Adipocyte (in vitro differentiated cells): ENCODE measurements at regions not wholly inside any gene's neighbourhood (a gene's known extent, or its start where the extent isn't known, plus 50 kb on each side); places are given as distances from the start of the nearest gene placed in this dataset.
"Not testable (repeated sequence)": the region's sequence is repeated elsewhere in the genome, so short reads cannot be mapped to it uniquely, and the experiment has no call there.

Experiments used
- DNase-seq: peaks from one replicate; pipeline ENCODE4 v3.0.0-alpha.2; 2015; ENCODE audit warnings: low read depth
- H3K27me3 ChIP-seq: replicated peaks from 2 replicates; pipeline ENCODE4 v1.7.0; 2013; ENCODE audit warnings: mild to moderate bottlenecking, low read length, moderate library complexity; ENCODE audit not compliant: control insufficient read depth, insufficient read depth
- H3K36me3 ChIP-seq: 2 replicates; pipeline ENCODE4 v1.7.0; 2013; ENCODE audit warnings: low read length, mild to moderate bottlenecking, moderate library complexity; ENCODE audit not compliant: control insufficient read depth, insufficient read depth, severe bottlenecking
- H3K4me1 ChIP-seq: 2 replicates; pipeline ENCODE4 v1.7.0; 2013; ENCODE audit warnings: mild to moderate bottlenecking, low read length, moderate library complexity; ENCODE audit not compliant: control insufficient read depth, insufficient read depth
- H3K4me3 ChIP-seq: 2 replicates; pipeline ENCODE4 v1.7.0; 2013; ENCODE audit warnings: mild to moderate bottlenecking, low read length, moderate library complexity
- H3K9ac ChIP-seq: 2 replicates; pipeline ENCODE4 v1.7.0; 2013; ENCODE audit warnings: mild to moderate bottlenecking, low read length, moderate library complexity
- H3K9me3 ChIP-seq: 2 replicates; pipeline ENCODE4 v1.7.0; 2013; ENCODE audit warnings: mild to moderate bottlenecking, low read length, moderate library complexity; ENCODE audit not compliant: control insufficient read depth

DNA sequence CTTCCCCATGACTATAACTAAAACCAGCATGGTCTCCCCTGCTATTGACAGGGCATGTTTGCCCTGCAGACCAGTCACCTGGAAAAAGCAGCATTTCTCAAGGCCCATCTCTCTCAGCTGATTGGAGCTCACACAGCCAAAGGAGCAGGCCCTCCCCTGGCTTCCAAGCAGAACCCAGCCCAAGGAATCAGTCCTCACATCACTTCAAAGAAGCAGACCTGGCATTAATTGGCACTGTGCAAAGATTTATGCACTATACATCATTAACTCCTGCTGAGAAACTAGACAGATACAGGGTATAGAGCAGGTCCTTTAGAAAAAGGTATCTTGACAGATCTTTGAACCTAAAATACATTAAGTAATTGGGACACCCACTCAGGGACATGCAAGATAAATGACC, 323.8 kb upstream of the PPP2R3A start:
- no peak for DNase-seq
- no peak overlapping the region for H3K4me3 ChIP-seq
- H3K9me3 ChIP-seq = no peaks in the 10 kb centered on the region
- H3K36me3 ChIP-seq = no peaks in the 10 kb centered on the region
- H3K9ac ChIP-seq = no peak overlapping the region
- no peaks in the 10 kb centered on the region for H3K27me3 ChIP-seq
- no peaks in the 10 kb centered on the region for H3K4me1 ChIP-seq

DNA sequence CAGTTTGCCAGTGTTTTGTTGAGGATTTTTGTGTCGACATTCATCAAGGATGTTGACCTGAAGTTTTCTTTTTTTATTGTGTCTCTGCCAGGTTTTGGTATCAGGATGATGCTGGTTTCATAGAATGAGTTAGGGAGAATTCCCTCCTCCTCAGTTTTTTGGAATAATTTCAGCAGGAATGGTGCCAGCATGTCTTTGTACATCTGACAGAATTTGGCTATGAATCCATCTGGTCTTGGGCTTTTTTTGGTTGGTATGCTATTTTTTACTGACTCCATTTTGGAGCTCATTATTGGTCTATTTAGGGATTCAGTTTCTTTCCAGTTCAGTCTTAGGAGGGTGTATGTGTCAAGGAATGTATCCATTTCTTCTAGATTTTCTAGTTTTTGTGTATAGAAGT, 320.0 kb upstream of the PPP2R3A start:
- DNase-seq = no peak
- H3K36me3 ChIP-seq = no peaks in the 10 kb centered on the region
- H3K4me1 ChIP-seq = no peaks in the 10 kb centered on the region
- no peak overlapping the region for H3K4me3 ChIP-seq
- no peaks in the 10 kb centered on the region for H3K9me3 ChIP-seq
- H3K27me3 ChIP-seq = no peaks in the 10 kb centered on the region
- no peak overlapping the region for H3K9ac ChIP-seq

GRCh38 chr3:135646873-135647272, 318.7 kb upstream of the PPP2R3A start:
- Histone ChIP-seq H3K4me1 (no peaks in the 10 kb centered on the region), H3K4me3 (no peak overlapping the region), H3K9me3 (no peaks in the 10 kb centered on the region), H3K9ac (no peak overlapping the region), H3K27me3 (no peaks in the 10 kb centered on the region), H3K36me3 (no peaks in the 10 kb centered on the region)
- DNase-seq = no peak

GRCh38 chr3:135649361-135649760, 316.2 kb upstream of the PPP2R3A start:
- Histone ChIP-seq H3K4me3 (no peak overlapping the region), H3K9me3 (no peaks in the 10 kb centered on the region), H3K9ac (no peak overlapping the region), H3K36me3 (no peaks in the 10 kb centered on the region), H3K27me3 (no peaks in the 10 kb centered on the region), H3K4me1 (no peaks in the 10 kb centered on the region)
- no peak for DNase-seq

GRCh38 chr3:135650309-135650708, 315.2 kb upstream of the PPP2R3A start:
- no peak for DNase-seq
- H3K9ac ChIP-seq = no peak overlapping the region
- H3K36me3 ChIP-seq = no peaks in the 10 kb centered on the region
- no peak overlapping the region for H3K4me3 ChIP-seq
- no peaks in the 10 kb centered on the region for H3K9me3 ChIP-seq
- H3K27me3 ChIP-seq = no peaks in the 10 kb centered on the region
- no peaks in the 10 kb centered on the region for H3K4me1 ChIP-seq

DNA sequence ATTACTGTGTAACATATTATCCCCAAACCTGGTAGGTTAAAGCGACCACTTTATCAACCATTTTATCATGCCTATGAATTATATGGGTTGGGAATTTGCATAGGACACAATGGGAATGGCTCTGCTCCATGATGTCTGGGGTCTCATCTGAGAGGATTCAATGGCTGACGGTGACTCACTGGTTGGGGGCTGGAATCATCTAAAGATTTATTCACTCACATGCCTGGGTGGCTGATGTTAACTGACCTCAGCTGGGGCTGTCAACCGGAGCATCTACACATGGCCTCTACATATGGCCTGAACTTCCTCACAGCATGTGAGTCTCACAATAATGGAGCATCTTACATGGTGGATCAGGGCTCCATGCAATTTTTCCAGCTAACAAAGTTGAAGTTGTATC, 313.1 kb upstream of the PPP2R3A start:
- no peak overlapping the region for H3K4me3 ChIP-seq
- no peaks in the 10 kb centered on the region for H3K36me3 ChIP-seq
- H3K9ac ChIP-seq = no peak overlapping the region
- H3K9me3 ChIP-seq = no peaks in the 10 kb centered on the region
- DNase-seq = no peak
- H3K4me1 ChIP-seq = no peaks in the 10 kb centered on the region
- no peaks in the 10 kb centered on the region for H3K27me3 ChIP-seq

- H3K4me3 ChIP-seq = no peak overlapping the region
- no peaks in the 10 kb centered on the region for H3K36me3 ChIP-seq
- no peaks in the 10 kb centered on the region for H3K27me3 ChIP-seq
- no peaks in the 10 kb centered on the region for H3K4me1 ChIP-seq
- no peaks in the 10 kb centered on the region for H3K9me3 ChIP-seq
- no peak overlapping the region for H3K9ac ChIP-seq
- DNase-seq = no peak
Measured at GRCh38 chr3:135655328-135655727, 310.2 kb upstream of the PPP2R3A start.

GRCh38 chr3:135658451-135658850, 307.1 kb upstream of the PPP2R3A start:
- not testable (repeated sequence) for DNase-seq, H3K9me3 ChIP-seq, H3K4me3 ChIP-seq

DNA sequence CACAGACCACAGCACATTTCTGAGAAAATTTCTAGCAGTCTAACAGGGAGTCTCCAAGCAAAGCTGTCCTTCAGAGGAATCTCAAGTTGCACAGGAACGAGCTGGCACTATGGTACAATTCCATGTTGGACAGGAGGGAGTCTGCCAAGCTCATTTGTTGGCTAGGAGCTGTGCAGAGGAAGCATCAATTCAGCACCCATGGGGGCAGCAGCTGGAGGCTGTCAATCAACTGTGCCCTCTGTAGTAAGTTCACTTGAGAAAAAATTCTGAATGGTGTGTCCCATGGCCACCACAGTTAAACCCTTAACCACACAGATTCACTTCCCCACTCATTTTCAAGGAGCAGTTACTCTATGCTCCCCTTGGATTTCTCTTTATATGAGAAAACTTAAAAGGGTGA, 298.5 kb upstream of the PPP2R3A start:
- Histone ChIP-seq H3K36me3 (no peaks in the 10 kb centered on the region), H3K27me3 (no peaks in the 10 kb centered on the region), H3K9me3 (peaks cover 7% of the 10 kb centered on the region), H3K4me1 (no peaks in the 10 kb centered on the region), H3K4me3 (no peak overlapping the region), H3K9ac (no peak overlapping the region)
- no peak for DNase-seq

More at GRCh38 chr3:135658451-135658850, 307.1 kb upstream of the PPP2R3A start:
- not testable (repeated sequence) for H3K36me3 ChIP-seq, H3K9ac ChIP-seq, H3K4me1 ChIP-seq, H3K27me3 ChIP-seq

DNA sequence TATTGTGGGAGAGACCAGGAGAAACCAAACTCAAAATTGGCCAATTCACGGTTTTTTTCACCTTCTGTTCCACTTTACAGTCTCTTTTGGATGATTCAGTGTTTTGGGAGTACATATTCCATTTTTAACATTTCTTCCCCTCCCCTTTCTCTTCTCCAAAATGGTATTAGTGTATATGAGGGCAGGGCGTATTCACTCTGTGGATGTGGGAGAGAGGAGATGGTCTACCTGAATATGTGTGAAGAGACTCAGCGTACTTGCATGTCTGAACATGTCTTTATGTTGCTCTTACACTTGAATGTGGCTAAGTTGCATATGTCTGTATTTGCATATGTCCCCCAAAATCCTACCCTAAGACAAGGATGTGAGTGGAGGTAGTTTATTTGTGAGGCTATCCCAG, 291.0 kb upstream of the PPP2R3A start:
- no peaks in the 10 kb centered on the region for H3K9me3 ChIP-seq
- H3K9ac ChIP-seq = no peak overlapping the region
- H3K4me3 ChIP-seq = no peak overlapping the region
- no peaks in the 10 kb centered on the region for H3K36me3 ChIP-seq
- H3K27me3 ChIP-seq = no peaks in the 10 kb centered on the region
- no peak for DNase-seq
- no peaks in the 10 kb centered on the region for H3K4me1 ChIP-seq

DNA sequence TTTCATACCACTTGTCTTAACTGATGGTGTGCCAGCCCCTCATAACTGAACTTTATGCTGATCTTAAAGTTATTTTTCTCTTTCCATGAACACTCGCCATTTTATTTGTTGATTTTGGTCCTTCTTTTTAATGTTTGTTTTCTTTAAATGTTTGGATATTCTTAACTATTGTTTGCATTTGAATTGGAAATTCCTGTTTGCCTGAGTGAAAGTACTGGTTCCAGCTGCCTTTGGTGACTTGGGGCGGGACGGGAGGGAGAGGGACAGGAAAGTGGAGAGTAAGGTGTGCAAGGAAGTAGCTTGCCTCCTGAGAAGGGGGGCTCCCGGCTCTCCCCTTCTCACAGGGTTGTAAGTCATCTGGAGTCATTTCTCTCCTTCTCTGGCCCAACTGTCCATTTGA, 287.1 kb upstream of the PPP2R3A start:
- no peaks in the 10 kb centered on the region for H3K4me1 ChIP-seq
- peaks cover 13% of the 10 kb centered on the region for H3K9me3 ChIP-seq
- DNase-seq = no peak
- H3K9ac ChIP-seq = no peak overlapping the region
- no peak overlapping the region for H3K4me3 ChIP-seq
- no peaks in the 10 kb centered on the region for H3K27me3 ChIP-seq
- no peaks in the 10 kb centered on the region for H3K36me3 ChIP-seq

- Histone ChIP-seq H3K4me3 (no peak overlapping the region), H3K36me3 (no peaks in the 10 kb centered on the region), H3K27me3 (no peaks in the 10 kb centered on the region), H3K4me1 (no peaks in the 10 kb centered on the region), H3K9ac (no peak overlapping the region), H3K9me3 (peaks cover 4% of the 10 kb centered on the region)
- DNase-seq = no peak
Measured at GRCh38 chr3:135688003-135688402, 277.5 kb upstream of the PPP2R3A start.
